ENCODE measurements at regions not wholly inside any gene's neighbourhood (a gene's known extent, or its start where the extent isn't known, plus 50 kb on each side); places are given as distances from the start of the nearest gene placed in this dataset.

GRCh38 chr6:80923816-80924215, 817.3 kb downstream of the BCKDHB start:
- TF ChIP-seq CTCF (IDR thresholded peaks at IDR 0.05) (no peak), POLR2A (IDR thresholded peaks at IDR 0.05) (no peak)

Measured in lower leg skin (tissue), 3 donors.